Heart left ventricle (tissue), 16 donors: ENCODE measurements at regions not wholly inside any gene's neighbourhood (a gene's known extent, or its start where the extent isn't known, plus 50 kb on each side); places are given as distances from the start of the nearest gene placed in this dataset.
A peak's percentile ranks its signal among the peaks of the same experiment; 100 is the strongest.

ENCODE experiments used
- ATAC-seq, 4 donors: fragments of 200-7000 bp; cut with Tn5 transposase; one replicate each; pipeline ENCODE4 v1.9.1; 2020 to 2022; ENCODE audit warnings: moderate library complexity in 4 of 4, mild to moderate bottlenecking in 3 of 4, moderate number of reproducible peaks in 1 of 4
- DNase-seq, 5 donors: peaks; one replicate each; pipeline ENCODE4 v3.0.0-alpha.2; 2020
- H3K27ac ChIP-seq, 12 donors: fragments of 200-600 bp; sonication (generic) in 4 of 12; one replicate each; pipeline versions ENCODE4 v1.5.0 to v1.8.0; 2016 to 2022; ENCODE audit warnings: mild to moderate bottlenecking in 2 of 12
- H3K27me3 ChIP-seq, 9 donors: fragments of 200-600 bp; sonication (generic) in 2 of 9; one replicate each; pipeline versions ENCODE4 v1.5.1 to v1.8.0; 2016 to 2022; ENCODE audit warnings: mild to moderate bottlenecking in 3 of 9
- H3K36me3 ChIP-seq, 9 donors: fragments of 200-600 bp; sonication (generic) in 2 of 9; one replicate each; pipeline versions ENCODE4 v1.5.0 to v1.8.0; 2018 to 2022; ENCODE audit warnings: mild to moderate bottlenecking in 2 of 9
- H3K4me1 ChIP-seq, 12 donors: fragments of 200-600 bp; sonication (generic) in 4 of 12; one replicate each; pipeline versions ENCODE4 v1.5.0 to v1.8.0; 2016 to 2022; ENCODE audit warnings: mild to moderate bottlenecking in 3 of 12
- H3K4me3 ChIP-seq, 12 donors: fragments of 200-600 bp; sonication (generic) in 4 of 12; one replicate each; pipeline versions ENCODE4 v1.5.0 to v1.8.0; 2017 to 2022; ENCODE audit warnings: mild to moderate bottlenecking in 9 of 12, moderate library complexity in 4 of 12
- H3K9me3 ChIP-seq, 12 donors: fragments of 200-600 bp; sonication (generic) in 4 of 12; one replicate each; pipeline versions ENCODE4 v1.5.0 to v1.8.0; 2016 to 2022; ENCODE audit warnings: mild to moderate bottlenecking in 1 of 12
- POLR2A ChIP-seq, 2 donors: fragments of 450-650 bp; IDR thresholded peaks; one replicate each; pipeline ENCODE4 v1.6.1; 2017; ENCODE audit warnings: antibody characterized with exemption in 2 of 2, mild to moderate bottlenecking in 2 of 2, moderate library complexity in 2 of 2
- WGBS, 4 donors: extraction: QIAGEN DNeasy Blood & Tissue Kit in 2 of 4; methylation state at CpG; one replicate each; pipeline versions ENCODE4 v1.1.5 to v1.1.7; 2013 to 2018; 5-methylcytosine and 5-hydroxymethylcytosine counted together
- intact Hi-C, 10 donors: fragments of 100-400 bp; cut with DNase I; formaldehyde crosslinking; loops; one replicate each; pipeline versions ENCODE4 v1.11.1 to v1.14.2; 2022
- TF ChIP-seq, protein P1 (sequence below), 12 donors: fragments of 200-600 bp; sonication (generic) in 4 of 12; IDR thresholded peaks; one replicate each; pipeline versions ENCODE4 v1.5.0 to v1.8.0; 2018 to 2022; ENCODE audit warnings: antibody characterized with exemption in 12 of 12, mild to moderate bottlenecking in 5 of 12
- donor health status: ischemic (EF 13 %, LVEDD 7.1; RV severe dilation, severe dysfunction).
- donor health status: healthy with polysubstance abuse.
- donor health status: DM: no; HTN: yes; CAD: no.
- donor health status: DM: no; HTN: no; CAD: no.
- donor health status: ischemic (EF 25% LVEDD 6.9; RV normal size, moderate dysfunction).
- donor health status: ischemic (EF 25% LVEDD 5.7; RV mildly dilated, moderate dysfunction).
- donor health status: healthy.
- donor health status: DM: yes; HTN: yes; CAD: no.
- donor health status: ischemic (EF 35%, LVEDD 5.7; RV mildly dilated, moderate dysfunction).
- donor health status: nonischemic (EF 11% LVEDD 7.7; RV severe dilation, severe dysfunction).
- donor health status: DM: yes; HTN: yes; CAD: no.
- donor health status: PGD.
- donor health status: ischemic (EF 29% LVEDD 5.4; RV normal size, mild dysfunction).
- donor health status: nonischemic (EF 23%, LVEDD 6.1; RV moderate dilation, normal function).

DNA sequence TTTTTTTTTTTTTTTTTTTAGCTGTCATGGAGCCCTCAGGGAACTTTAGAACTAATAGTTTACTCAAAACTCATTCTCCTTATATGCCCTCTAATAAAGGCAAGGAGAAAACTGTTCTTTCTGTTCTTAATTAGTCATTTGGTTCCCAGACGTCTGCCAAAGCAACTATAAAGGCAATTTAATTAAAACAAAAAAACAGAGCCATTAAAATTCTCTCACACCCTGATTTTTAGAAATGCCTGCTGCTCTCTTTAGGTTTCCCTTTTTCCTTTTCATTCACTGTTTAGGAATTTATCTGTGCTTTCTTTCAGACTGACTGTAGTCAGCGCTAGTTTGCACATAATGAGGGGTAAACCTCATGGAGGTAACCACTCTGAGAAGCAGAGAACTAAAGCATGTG lies 463.6 kb upstream of the THRB start:
- intact Hi-C loops = no loop called here
- Histone ChIP-seq H3K36me3 (no peaks in the 10 kb centered on the region), H3K4me1 (peaks cover 0 to 13% (median 2%) of the 10 kb centered on the region in 12 donors), H3K4me3 (no peak overlapping the region), H3K27ac (no peak overlapping the region), H3K27me3 (no peaks in the 10 kb centered on the region), H3K9me3 (peaks cover 0 to 8% (median 0%) of the 10 kb centered on the region in 12 donors)
- ATAC-seq (no peak), DNase-seq (no peak)
- TF ChIP-seq, protein P1, sequence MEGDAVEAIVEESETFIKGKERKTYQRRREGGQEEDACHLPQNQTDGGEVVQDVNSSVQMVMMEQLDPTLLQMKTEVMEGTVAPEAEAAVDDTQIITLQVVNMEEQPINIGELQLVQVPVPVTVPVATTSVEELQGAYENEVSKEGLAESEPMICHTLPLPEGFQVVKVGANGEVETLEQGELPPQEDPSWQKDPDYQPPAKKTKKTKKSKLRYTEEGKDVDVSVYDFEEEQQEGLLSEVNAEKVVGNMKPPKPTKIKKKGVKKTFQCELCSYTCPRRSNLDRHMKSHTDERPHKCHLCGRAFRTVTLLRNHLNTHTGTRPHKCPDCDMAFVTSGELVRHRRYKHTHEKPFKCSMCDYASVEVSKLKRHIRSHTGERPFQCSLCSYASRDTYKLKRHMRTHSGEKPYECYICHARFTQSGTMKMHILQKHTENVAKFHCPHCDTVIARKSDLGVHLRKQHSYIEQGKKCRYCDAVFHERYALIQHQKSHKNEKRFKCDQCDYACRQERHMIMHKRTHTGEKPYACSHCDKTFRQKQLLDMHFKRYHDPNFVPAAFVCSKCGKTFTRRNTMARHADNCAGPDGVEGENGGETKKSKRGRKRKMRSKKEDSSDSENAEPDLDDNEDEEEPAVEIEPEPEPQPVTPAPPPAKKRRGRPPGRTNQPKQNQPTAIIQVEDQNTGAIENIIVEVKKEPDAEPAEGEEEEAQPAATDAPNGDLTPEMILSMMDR (IDR thresholded peaks at IDR 0.05) = no peak
- no peak for TF ChIP-seq POLR2A (IDR thresholded peaks at IDR 0.05)
- WGBS, 4 donors = 65 to 78% (median 69%) methylated on average over 2 of the region's 2 CpGs

DNA sequence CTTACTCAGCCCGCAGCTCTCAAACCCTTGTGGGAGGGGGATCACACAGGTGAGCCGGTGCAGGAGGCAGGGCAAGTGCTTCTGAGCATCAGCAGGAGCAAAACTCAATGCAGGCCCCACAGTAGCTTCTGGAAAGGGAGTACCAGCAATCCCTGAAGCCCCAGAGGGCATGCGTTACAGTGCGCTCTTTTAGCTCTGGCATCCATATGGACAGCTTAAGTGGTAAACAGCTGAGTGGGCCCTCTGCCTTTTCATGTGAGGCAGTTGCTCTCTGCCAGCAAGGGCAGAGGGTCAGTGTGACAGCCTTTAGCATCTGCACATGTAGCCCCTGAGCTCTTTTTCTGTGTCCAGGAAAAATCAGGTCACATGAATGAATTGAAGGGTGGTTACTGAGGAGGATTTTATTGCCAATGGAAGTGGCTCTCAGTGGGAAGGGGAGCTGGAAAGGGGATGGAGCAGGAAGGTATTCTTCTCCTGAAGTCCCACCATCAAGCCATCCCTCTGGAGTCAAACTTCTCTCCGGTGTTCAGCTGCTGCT lies 464.3 kb upstream of the THRB start:
- intact Hi-C loops = no loop called here
- Histone ChIP-seq H3K9me3 (peaks cover 0 to 8% (median 0%) of the 10 kb centered on the region in 12 donors), H3K4me1 (peaks cover 0 to 13% (median 2%) of the 10 kb centered on the region in 12 donors), H3K27me3 (no peaks in the 10 kb centered on the region), H3K4me3 (no peak overlapping the region), H3K36me3 (no peaks in the 10 kb centered on the region), H3K27ac (no peak overlapping the region)
- DNase-seq (no peak), ATAC-seq (no peak)
- TF ChIP-seq, protein P1 (IDR thresholded peaks at IDR 0.05) = no peak
- TF ChIP-seq POLR2A (IDR thresholded peaks at IDR 0.05) = no peak
- 89 to 95% (median 94%) methylated on average over 5 of the region's 5 CpGs for WGBS, 4 donors

DNA sequence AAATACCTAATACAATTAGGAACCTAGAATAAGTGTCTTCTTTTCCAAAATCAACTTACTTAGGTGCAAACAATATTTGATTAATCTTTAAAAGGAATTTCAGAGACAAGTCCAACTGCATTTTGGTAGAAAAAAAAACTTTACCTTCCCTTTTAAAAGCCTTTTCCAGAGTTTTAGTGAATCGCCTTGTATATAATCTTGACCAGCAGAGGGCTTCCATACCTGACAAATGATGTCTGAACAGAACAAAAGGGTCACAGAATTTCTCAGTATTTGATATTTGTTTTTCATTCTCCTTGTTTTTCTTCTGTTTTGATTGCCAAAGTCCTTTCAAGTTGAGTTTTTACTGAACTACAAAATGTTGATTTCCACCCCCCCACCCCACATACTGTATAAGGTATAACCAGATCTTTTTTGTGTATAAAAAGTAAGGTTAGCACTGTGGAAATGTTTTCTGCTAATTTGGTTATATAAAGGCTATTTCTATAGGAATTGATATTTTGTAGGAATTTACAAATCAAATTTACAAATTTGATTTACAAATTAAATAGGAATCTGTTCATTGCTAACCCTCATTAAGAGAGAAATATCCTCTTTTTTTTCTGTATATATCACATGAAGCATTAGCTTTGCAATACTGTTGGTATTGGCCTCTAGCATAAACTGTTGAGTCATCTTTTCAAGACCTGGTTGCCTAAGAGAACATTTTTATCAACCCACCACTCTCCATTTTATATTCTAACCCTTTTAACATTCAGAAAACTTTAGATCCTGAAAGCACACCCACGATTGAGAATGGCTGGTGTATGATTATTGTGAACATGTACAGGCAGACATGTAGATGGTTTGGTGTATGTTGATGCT lies 464.1 kb upstream of the RARB start:
- Histone ChIP-seq H3K4me1 (no peaks in the 10 kb centered on the region), H3K4me3 (no peak overlapping the region), H3K9me3 (peaks cover 0 to 8% (median 0%) of the 10 kb centered on the region in 12 donors), H3K27ac (no peak overlapping the region), H3K36me3 (no peaks in the 10 kb centered on the region), H3K27me3 (no peaks in the 10 kb centered on the region)
- ATAC-seq (no peak), DNase-seq (no peak)
- intact Hi-C loops = loop anchor here (2.0 to 10.0 kb wide), 9 partner anchors 68 to 633 kb away; partner anchors contain the start of gene RARB (in 2 of the 10)
- WGBS, 4 donors = 57 to 69% (median 60%) methylated on average over 2 of the region's 2 CpGs
- TF ChIP-seq, protein P1 (IDR thresholded peaks at IDR 0.05) = peak; percentile 33 to 68 (median 55)
- no peak for TF ChIP-seq POLR2A (IDR thresholded peaks at IDR 0.05)

DNA sequence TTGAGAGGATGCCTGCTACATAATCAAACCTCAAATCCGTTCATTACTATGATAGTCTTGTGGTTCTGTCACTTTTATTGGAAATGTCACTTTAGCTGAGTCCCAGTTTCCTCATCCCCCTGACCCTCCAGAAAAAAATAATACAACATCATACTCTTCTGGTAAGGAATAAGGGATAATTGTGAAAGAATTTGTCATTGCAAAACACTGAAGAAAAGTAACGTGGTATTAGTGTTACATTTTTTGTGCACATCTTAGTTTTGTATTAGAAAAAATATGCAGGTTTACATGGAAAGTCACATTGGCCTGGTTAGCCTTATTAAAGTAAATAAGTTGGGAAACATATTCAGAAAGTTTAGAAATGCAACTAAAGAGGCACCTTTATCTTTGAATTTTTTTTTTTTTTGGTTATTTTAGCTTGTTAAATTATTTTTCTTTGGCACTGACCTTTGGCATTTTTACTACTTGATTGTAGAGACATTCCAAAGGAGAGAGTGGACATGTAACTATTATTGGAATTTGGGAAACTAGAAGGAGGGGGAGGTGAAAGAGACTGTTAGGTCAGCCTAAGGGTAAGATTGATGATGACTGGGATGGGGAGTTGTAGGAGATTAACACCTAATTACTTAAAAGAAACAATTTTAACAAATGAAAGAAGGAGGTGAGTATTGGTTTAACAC lies 462.2 kb upstream of the RARB start:
- no peaks in the 10 kb centered on the region for H3K27me3 ChIP-seq
- H3K27ac ChIP-seq = no peak overlapping the region
- TF ChIP-seq, protein P1 (IDR thresholded peaks at IDR 0.05) = no peak
- TF ChIP-seq POLR2A (IDR thresholded peaks at IDR 0.05) = no peak
- ATAC-seq (no peak), DNase-seq (no peak)
- H3K4me1 ChIP-seq = no peaks in the 10 kb centered on the region
- 82 to 89% (median 88%) methylated on average over 2 of the region's 2 CpGs for WGBS, 4 donors
- intact Hi-C loops = loop anchor here in 8 of 10 donors (2.0 to 10.0 kb wide), 8 partner anchors 66 to 629 kb away; partner anchors contain the start of gene RARB (in 2 of the 8)
- no peaks in the 10 kb centered on the region for H3K36me3 ChIP-seq
- H3K4me3 ChIP-seq = no peak overlapping the region
- H3K9me3 ChIP-seq = no peaks in the 10 kb centered on the region
